Stimulated activated CD4-positive, alpha-beta T cell treated with anti-CD3 and anti-CD28 coated beads, Interleukin-12 subunit alpha, Interleukin-12 subunit beta, amount 100 ng/mL, for 48 hours (primary cell): ENCODE measurements at regions not wholly inside any gene's neighbourhood (a gene's known extent, or its start where the extent isn't known, plus 50 kb on each side); places are given as distances from the start of the nearest gene placed in this dataset.

ENCODE experiments used
- DNase-seq, 3 donors: peaks; one replicate each; pipeline ENCODE4 v3.0.0-alpha.2; 2020; ENCODE audit warnings: low read depth in 2 of 3, low spot score in 1 of 3

DNA sequence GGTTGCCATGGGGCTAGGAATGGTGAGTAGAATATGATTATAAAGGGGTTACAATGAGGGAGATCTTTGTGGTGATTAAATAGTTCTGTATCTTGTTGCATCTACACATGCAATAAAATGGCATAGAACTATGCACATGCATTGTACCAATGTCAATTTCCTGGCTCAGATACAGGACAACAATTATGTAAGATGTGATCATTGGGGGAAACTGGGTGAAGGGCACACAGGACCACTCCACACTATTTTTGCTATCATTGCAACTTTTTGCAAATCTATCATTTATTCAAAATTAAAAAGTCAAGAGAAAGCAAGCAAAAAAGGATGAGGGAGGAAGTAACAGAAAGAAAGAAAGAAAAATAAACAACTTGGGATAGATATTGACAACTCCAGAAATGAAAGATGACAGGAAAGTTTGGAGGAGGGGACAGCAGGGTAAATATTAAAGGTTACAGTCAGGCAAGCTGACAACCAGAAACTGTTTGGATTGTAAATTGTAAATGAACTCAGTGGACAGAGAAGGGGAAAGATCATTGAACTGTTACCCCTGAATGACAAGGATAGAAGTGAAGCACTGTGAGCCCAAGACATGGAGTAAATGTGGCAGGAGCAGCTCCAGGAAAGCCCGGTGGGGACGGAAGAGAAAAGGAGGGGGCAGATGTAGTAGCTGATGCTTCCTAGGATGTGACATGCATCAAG, 499.6 kb upstream of the JARID2 start:
- no peak for DNase-seq

DNA sequence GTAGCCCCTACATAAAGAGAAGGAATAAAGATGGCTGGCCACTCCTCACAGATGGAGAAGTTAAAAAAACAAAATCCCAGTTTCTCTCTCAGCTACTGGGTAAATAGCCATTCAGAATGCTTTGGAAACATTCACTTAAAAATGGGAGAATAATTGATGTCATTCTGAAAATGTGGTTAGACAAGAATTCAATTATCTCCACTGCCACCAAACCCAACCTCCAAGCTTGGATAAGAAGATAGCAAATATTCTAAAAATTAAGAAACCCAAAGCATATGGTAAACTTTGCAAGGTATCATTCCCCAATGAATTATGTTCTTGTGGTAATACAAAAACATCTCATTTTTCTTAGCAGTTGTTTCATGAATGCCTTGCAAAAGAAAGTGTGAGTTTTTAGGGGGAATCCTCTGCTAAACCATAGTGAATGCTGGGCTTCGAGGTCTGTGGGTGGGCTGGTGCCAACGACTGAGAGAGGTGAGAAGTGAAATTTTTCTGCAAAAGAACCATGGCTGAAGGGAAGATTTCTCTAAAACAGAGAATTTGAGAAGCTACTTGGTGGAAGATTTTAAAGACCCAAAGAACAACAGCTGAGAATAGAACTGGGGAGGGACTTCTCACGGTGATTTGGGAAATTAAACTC, 497.9 kb upstream of the JARID2 start:
- no peak for DNase-seq

- no peak for DNase-seq
Observed at GRCh38 chr6:14748679-14749078, 497.2 kb upstream of the JARID2 start.

DNA sequence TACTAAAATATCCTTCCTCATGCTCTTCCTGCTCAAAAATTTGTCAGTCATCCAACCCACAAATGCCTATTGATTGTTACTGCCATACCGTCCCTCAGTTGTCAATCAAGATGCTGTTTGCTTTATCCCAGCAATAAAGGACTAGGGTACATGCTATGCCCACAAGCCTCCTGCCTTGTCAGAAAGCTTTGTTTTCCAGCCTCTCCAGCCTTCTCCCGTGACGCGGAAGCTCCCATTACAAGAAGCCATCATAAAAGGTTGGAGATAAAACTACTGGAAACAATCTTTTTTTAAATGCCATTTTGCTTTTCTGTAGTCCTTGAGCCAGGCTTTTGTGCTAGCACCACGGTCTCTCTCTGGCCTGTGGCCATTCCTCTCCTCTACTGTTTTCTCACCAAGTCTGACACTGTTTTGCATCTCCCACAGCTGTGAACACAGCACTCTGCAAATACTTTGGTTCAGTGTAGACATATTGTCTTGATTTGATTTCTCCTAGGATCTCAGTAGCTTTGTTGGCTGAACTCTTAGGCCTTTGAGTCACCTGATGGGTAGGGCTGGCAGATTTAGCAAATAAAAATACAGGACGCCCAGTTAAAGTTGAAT, 495.7 kb upstream of the JARID2 start:
- no peak for DNase-seq

DNA sequence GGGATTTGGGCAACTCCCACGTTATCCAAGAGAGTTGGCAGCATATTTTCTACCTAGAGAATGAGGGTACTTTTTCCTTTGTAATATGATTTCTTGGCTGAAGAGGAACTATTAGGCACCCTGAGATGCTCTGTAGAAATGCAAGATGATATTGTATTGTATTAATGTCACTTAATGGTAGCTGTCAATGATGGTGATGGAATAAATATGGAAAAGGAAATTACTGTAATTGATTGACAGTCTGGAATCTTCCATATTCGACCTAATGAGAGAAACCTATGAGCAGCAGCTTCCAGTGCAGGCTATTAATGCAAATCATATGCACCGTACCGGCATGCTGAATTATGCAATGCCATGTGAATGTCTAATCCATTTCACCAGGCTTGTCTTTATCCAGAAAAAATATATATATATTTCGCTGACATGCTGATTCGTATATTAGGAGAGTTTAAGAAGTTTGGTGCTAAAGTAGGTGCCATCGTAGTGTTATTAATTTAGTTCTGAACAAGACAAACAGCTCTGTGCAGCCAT, 494.2 kb upstream of the JARID2 start:
- no peak for DNase-seq

DNA sequence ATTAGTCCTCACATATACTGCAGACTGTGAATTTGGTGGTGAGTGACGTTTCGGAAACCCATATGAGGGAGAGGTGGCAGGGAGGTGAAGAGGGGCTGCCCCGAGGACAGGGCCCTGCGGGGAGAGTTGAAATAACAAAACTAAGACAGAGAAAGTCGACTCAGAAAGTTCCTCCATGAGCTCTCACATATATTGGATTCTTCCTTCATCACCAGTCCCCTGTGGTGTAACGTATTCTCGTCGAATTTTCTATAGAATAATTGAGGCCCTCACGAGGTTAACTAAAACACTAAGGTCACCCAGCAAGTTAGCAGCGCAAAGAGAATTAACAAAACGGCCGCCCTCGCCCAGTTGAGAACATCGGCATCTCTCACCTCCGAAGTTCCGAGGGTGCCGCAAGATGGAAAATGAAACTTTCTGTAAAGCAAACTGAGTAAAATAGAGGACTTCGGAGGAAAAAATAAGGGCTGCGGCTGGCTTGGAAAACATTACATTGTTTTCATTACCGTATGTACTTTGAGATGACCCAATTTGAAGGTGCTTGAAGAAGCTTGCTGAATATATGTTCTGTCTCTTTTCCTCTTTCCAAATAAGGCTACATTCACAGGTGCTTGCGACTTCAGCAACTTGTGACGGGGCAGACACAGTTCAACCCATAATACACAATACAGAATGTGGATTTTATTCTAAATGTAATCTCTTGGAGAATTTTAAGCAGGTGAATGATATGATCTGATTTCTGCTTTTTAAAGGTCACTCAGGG, 490.9 kb upstream of the JARID2 start:
- peak in 1 of 3 donors; percentile 62 for DNase-seq

GRCh38 chr6:14756340-14756739, 489.5 kb upstream of the JARID2 start:
- no peak for DNase-seq

- DNase-seq: no peak
Observed at GRCh38 chr6:14757014-14757413, 488.9 kb upstream of the JARID2 start.

DNA sequence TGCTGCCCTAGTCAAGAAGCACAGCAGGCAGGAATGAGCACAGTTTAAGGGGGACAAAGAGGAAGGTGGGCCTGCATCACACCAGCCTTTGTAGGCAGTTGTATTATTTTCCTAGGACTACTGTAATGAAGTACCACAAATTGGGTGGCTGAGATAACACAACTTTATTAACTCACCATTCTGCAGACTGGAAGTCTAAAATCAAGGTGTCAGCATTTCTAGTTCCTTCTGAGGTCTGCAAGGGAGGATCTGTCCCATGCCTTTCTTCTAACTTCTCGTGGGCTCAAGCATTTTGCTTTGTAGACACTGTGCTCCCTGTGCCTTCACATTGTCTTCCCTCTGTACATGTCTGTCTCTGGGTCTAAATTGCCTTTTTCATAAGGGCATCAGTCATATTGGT, 488.5 kb upstream of the JARID2 start:
- DNase-seq: no peak

DNA sequence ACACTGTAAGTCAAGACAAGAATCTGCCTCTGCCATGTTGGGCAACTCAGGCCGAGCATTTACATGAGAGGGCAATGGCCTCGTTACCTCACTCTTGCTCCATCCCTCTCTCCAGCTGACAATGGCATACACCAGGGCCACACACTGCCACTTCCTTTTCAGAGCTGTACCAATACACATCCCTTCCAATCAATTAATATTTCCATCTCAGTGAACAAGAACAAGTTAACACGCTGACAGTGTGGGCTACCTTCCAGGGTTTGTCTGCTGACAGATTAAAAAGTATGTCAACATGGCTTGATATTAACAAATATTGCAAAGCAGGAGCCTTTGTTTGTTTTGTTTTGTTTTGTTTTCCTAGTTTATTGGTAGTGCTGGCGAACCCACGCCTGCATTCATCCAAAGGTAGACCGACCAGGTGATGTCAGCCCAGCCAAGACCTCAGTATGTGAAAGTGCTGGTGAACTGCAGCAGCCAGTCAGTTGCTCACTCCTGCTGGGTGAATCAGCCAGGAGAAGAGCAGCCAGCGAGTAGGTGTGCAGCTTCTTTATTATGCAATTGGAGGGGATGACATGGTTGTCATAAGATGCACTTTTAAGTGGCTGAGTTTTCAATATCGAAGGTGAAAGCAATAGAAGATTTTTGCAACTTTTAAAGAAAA, 487.3 kb upstream of the JARID2 start:
- DNase-seq: no peak

DNA sequence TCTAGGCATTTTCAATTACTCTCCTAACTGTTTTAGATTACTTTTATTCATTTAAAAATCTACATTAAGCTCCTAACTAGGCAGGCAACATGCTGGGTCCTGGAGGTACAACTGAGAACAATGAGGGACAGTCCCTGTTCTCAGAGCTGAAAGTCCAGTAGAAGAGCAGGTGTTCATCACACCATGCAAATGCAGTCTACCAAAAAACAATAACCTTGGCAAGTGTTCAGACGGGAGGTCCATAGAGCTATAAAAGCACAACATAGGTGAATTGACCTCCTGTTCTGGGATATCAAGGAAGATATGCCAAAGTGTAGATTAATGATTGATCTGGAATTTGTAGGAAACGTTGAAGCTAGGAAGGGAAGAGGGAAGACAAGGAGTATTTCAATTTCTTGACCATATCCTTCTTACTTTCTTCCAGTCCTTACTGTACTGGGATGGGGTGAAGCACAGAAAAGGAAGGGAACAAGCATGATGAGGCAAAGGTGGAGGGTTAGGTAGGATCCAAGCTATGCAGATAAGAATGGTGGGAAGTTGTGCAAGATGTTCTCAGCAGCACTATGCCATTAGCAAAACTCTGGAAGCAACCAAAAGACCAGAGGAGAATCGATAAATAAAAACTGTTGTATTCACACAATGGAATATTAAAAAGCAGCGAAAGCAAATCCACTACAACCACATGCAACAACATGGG, 485.7 kb upstream of the JARID2 start:
- DNase-seq: no peak

DNA sequence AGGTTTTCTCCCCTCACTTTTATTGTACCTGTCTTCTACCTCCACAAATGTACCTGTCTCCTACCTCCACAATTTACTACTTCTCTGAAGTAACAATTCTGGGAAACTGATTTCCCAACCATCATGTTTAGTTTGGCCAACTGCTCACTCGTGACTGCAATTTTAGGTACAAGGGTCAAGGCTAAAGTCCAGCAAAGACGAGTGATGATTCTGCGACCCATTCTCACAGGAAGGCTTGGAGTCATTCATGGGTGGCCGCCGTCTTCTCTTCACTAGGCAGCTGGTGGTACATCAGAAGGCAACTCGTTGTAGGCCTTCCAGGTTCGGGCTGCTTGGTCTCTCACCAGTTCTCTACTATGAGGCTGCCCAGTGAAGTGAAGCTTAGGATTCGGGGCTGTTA, 483.8 kb upstream of the JARID2 start:
- DNase-seq: no peak

DNA sequence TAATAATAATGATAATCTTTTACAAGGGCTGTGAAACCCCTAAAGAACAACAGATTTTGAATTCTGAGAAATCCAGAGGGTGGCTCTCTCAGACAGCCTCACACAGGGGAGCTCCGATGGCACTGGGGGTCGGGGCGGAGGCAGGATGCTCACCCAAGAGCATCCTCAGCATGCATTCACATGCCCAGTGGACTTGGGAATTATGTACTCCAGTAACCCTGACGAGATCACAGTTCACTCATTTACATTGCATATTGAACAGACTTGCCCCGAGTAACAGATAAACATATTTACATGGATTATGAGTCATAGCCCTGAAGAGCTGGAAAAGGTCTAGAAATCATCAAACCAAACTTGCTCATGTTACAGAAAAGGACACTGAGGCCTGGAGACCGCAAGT, 482.7 kb upstream of the JARID2 start:
- no peak for DNase-seq

DNA sequence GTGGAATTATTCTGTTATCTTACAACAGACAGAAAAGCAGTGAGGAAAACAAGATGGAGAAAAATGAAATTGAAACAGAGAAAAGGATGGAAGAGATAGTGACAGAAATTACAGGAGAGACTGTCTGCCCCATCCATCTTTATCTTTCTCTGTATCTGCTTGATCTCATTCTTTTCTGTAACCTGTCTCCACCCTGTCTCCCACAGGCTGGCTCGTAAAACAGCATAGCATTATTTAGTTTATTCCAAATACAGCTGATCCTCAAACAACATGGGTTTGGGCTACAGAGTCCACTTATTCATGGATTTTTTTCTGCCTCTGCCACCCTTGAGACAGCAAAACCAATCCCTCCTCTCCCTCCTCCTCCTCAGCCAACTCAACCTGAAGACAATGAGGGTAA, 482.3 kb upstream of the JARID2 start:
- DNase-seq: no peak

DNA sequence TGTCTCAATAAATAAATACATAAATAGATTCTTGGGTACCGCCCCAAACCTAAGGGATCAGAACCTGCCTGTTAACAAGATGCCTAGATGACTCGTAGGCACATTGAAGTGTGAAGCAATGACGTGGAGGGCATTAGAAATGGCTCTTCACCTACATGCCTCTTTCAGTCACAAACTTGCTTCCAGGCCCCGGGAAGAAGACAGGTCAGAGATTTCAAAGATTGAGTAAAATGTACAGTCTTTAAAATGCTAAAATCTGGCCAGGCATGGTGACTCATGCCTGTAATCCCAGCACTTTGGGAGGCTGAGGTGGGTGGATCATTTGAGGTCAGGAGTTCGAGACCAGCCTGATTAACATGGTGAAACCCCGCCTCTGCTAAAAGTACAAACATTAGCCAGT, 480.8 kb upstream of the JARID2 start:
- DNase-seq: no peak

DNA sequence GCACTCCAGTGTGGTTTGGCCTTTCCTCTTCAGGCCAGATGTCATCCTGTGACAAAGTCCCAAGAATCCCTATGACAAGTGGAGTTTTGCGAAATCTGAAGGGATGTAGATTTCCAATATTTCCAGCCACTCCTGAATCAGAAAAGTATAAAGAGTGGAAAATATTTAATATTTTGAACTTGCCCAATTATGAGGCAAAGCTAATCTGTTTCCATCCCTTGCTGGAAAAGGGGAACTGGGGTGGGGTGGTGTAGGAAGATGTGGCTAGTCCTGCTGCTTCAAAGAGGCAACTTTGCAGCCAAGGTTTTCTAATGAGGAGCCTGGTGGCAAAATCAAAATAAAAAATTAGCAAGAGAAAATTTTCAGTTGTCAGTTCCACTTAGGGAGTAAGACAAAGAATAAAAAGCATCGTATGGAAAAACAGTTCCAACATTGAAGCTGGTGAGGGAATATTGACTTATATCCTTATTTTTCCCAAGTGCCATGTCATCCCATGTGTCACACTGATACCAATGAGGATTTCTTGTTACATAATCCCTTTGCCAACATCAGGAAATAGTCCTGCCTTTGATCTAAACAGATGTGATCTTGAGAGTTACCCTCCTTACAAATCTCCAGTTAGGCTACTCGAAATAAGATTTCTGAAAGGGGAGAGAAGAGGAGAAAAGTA, 480.0 kb upstream of the JARID2 start:
- DNase-seq: no peak

DNA sequence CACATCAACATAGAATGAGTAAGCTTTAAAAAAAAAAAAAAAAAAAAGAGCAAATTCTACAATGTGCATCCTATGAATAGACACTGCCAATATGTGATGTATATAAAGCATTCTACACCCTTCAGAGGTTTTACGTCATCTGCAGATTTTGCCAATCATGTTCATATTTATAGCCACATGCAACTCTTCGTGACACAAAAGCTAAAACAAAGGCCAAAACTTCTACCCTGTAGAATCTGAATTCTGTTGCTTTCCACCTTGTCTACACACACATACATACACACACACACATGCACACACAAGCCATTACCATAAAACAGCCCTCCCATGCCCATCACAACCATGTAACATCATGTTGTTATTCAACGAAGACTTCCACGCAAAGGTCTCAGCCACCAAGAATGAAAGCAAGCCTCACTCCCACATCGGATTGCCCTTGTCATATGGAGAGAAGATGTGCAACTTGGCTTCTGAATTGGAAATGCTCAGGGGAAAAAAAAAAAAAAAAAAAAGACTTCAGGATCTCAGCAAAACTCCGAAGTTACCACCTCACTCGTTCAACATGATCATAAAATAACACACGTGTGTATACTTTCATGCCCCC, 479.4 kb upstream of the JARID2 start:
- DNase-seq: no peak

GRCh38 chr6:14767226-14767625, 478.6 kb upstream of the JARID2 start:
- no peak for DNase-seq

DNA sequence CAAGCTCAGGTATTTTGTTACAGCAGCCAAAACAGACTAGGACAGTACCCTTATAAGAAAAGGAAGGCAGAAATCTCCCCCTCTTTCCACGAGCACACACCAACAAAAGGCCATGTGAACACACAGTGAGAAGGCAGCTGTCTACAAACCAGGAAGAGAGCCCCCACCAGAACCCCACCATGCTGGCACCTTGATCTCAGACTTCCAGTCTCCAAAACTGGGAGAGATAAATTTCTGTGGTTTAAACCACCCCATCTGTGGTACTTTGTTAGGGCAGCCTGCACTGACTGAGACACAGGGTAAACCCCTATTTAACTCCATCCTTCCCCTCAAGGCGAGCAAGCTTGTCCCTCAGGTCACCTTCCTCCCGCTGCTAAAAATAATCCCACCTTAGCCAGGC, 475.8 kb upstream of the JARID2 start:
- no peak for DNase-seq

DNA sequence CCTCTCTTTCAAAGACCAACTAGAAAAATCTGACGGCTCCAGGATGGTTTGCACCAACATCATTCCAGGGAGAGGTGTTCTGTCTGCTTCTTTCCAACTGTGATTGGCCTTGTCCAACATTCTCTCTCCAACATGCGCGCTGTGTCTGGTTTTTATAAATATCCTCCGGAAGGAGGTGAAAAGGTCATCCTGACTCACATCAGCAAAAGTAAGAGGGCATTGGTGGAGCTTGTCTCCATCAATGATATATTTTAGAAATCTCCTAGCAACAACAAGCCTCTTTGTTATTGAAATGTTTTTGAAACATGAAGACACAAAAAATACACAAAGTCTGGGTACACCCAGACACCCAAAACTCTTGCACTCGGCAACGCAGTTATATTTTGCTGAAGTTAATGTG, 475.3 kb upstream of the JARID2 start:
- DNase-seq: no peak
